NCI-H2107 (cell line): ENCODE measurements at regions not wholly inside any gene's neighbourhood (a gene's known extent, or its start where the extent isn't known, plus 50 kb on each side); places are given as distances from the start of the nearest gene placed in this dataset.
A peak's percentile ranks its signal among the peaks of the same experiment; 100 is the strongest.
"Not testable (repeated sequence)": the region's sequence is repeated elsewhere in the genome, so short reads cannot be mapped to it uniquely, and the experiment has no call there.

Experiments
- DNase-seq: peaks from one replicate; lab custom pipeline; 2025; lab: John Stamatoyannopoulos, UW

DNA sequence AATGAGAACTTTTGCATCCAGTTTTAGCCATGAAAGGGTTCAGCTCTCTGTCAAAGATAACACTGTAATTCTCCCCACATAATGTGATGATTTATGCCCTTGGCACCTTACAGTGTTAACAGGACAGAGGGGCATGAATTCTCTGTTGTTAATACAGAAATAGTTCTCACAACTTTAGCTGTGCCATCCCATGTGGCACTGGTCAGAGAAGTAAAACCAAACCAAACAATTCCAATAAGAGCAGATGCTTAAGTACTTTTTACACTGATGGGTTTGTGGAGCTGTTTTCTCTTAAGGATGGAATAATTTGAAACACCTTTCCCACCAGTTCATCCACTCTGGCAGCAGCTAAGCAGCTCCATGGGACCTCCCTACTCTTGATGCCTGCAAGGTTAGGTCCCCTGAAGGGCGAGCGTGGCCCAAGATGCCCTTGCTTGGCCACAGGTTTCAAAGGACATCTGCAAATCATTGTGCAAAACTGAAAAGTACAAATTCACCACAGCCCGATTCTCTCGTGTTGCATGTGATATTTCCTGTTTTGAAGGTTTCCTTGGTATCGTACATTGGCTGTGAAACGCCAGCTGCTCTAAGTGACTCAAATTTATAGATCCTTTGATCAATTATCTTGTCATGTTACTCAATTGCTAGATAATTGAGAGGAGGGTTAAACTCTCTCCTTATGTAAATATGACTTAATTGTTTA is 82.5 kb upstream of the CREB5 start:
- no peak for DNase-seq

DNA sequence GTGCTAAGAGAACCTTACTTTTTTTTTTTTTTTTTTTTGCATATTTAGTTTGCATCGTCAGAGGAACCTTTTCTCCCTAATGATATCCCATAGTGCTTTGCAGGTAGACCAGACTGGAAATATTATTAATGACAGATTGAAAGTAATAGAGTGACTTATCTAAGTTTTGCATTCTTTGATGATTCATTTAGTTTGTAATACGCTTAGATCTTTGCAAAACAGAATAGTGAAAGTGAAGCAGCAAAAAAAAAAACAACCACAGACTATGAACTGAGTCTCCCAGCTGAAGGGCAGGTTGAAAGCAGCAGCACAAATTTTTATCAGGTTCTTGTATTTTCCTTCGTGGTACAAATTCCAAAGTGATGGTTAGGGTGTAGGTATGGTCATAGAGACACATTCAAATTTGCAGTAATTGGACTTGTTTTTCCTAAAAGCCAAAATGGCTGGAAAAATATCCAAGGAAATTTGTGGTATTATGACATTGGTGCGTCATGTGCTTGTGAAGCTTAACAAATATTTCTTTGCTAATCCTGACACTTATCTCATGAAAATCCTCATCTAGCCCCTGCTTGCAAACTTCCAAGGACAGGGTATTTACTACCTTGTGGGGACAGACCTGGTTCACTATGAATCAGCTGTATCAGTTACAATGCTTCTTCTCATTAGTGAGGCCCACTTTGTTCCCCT is 81.8 kb upstream of the CREB5 start:
- no peak for DNase-seq

DNA sequence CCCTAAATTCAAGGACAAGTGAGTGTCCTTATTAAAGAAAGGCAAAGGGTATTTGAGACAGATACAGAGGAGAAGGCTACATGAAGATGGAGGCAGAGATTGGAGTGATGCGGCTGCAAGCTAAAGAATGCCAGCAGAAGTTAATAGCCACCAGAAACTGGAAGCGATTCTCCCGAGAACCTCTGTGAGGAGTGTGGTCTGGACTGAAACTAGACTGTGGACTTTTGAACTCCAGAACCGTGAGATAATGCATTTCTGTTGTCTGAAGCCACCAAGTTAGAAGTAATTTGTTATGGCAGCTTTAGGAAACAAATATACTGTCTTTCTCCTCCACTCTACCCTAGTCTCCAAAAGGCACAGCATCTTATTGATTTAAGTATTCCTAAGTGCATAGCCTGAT is 80.3 kb upstream of the CREB5 start:
- no peak for DNase-seq

DNA sequence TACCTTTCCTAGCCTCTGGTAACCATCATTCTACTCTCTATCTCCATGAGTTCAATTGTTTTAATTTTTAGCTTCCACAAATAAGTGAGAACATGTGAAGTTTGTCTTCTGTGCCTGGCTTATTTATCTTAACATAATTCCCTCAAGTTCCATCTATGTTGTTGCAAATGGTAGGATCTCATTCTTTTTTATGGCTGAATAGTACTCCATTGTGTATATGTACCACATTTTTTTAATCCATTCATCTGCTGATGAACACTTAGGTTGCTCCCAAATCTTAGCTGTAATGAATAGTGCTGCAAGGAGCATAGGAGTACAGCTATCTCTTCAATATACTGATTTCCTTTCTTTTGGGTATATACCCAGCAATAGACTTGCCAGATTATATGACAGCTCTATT is 78.8 kb upstream of the CREB5 start:
- DNase-seq: not testable (repeated sequence)

DNA sequence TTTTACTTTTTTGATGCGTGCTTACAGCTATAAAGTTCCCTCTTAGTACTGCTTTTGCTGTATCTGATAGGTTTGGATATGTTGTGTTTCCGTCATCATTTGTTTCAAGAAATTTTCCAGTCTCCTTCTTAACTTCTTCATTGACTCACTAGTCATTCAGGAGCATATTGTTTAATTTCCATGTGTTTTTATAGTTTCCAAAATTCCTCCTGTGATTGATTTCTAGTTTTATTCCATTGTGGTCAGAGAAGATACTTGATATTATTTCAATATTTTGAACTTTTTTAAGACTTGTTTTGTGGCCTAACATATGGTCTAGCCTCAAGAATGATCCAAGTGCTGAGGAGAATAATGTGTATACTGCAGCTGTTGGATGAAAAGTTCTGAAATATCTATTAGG is 75.5 kb upstream of the CREB5 start:
- DNase-seq: no peak

DNA sequence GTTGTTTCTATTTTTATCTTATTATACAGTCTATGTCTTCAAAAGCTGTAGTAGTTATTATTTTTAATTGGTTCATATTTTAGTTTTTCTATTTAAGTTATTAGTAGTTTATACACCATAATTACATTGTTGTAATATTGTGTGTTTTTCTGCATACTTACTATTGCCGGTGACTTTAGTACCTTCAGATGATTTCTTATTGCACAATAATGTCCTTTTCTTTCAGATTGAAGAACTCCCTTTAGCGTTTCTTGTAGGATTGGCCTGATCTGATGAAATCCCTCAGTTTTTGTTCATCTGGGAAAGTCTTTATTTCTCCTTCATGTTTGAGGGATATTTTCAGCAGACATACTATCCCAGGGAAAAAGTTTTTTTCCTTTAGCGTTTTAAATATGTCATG is 74.3 kb upstream of the CREB5 start:
- DNase-seq: no peak

DNA sequence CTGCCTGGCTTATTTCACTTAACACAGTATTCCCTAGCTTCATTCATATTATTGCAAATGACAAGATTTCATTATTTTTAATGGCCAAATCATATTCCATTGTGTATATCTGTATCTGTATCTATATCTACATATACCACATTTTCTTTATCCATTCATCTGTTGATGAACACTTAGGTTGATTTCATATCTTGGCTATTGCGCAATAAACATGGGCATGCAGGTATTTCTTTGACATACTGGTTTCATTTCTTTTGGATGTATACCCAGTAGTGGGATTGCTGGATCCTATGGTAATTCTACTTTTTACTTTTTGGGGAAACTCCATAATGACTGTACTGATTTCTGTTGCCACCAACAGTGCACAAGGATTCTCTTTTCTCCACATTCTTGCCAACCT is 68.9 kb upstream of the CREB5 start:
- DNase-seq: no peak

DNA sequence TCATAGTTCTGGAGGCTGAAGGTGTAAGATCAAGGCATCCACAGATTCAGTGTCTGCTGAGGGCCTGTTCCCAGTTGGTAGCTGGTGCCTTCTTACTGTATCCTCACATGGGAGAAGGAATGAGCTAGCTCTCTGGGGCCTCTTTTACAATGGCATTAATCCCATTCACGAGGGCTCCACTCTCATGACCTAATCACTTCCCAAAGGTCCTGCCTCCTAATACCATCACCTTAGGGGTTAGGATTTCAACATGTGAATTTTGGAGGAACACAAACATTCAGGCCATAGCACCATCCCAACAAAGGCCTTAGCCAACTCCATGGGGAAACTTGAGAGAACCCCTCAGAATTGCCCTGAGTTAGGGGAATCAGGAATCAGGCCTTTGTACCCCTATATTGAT is 66.1 kb upstream of the CREB5 start:
- no peak for DNase-seq

DNA sequence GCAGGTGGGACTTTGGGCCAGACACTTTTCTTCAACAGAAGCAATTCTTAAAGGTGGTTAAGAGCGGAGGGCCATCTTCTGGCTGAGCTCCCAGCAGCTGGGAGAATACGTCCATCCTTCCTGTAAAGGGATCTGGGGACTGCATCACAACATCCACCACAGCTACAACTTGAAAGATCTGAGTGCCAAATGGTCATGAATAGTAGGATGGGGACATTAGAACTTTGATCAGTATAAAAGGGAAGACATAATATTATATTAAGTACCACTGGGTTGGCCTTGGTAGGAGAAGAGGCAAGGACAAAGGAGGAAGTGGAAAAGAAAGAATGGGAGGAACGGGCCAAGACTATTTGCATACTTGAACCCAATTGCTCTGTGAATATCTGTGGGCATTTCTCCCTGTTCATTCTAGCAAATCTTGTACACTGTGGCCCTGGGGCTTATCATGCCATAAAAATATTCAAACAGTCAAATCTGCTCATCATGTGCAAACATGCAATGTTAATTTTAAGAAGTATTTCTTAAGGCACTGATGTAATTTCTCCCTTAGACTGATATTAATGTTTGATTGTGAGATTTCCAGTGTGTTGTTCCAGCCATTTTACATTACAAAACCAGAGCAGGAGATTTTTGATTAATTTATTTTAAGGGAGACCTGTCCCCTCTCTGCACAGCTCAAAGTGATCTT is 65.5 kb upstream of the CREB5 start:
- DNase-seq: no peak

DNA sequence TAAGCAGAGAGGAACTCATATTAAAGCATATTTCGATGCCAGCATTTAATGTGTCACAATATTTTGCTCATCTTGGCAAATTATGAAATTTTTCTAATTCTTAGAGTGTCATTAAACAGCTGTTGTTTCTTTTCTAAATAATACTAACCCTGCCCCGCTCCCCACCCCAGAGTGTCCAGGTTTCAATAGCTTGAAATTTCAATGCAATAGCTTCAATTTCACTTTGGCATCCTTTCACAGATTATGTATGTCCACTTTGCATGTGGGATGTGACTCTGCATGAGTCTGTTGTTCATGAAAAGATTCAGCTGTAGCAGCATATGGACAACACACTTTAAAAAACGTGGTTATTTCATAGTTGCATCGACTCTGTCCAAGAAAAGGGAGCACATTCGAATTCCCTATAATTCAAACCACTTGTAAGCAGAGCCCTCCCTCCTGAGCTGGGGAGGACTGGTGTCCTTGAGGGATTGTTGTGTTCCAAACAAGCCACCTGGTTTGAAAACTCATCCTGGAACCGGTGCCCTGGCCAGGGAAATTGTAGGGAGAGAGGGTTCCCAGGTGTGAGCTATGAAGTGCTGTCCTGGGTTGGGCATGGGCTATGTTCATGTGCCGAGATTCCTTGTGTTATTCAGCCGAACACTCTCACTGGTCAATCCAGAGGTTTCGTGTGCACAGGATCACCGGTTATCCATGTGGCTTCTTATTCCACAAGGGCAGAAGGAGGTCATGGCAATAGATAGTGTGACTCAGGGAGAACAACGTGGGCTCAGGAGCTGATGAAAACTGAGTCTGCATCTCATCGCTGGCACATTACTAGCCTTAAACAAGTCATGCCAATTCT is 64.6 kb upstream of the CREB5 start:
- no peak for DNase-seq

DNA sequence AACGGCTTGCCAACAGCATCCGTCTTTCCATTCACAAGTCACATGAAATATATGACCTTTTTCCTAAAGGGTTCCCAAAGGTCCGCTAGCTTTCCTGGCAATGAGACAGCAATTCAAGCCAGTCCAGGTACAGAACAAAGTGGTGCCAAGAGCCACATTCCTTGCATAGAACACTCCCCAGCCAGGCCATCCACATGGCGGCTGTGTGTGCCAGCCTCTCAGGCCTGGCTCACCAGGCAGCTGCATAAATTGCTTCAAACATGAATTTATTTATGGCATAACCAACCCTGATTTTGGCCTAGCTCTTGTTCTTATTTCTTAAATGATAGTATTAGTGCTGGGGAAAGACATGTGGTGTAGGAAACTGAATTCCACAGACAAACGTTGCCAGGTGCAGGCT is 63.7 kb upstream of the CREB5 start:
- no peak for DNase-seq

DNA sequence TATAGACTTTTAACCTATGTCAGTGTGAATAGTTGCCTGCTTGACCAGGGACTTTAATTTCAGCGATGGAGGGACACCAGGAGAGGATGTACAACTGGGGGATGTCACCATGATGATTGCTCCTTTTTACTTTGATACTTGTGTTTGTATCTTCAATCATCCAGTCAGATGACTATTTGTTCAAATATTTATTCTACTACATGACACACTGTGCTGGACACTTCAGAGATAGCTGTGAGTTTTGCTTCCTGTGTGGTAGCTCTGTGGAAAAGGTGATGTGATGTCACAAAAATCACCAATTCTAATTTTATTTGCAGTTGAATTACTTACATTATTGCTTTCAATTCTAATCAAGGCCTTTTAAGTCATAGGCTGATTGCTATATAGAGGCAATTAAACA is 62.7 kb upstream of the CREB5 start:
- DNase-seq: no peak

DNA sequence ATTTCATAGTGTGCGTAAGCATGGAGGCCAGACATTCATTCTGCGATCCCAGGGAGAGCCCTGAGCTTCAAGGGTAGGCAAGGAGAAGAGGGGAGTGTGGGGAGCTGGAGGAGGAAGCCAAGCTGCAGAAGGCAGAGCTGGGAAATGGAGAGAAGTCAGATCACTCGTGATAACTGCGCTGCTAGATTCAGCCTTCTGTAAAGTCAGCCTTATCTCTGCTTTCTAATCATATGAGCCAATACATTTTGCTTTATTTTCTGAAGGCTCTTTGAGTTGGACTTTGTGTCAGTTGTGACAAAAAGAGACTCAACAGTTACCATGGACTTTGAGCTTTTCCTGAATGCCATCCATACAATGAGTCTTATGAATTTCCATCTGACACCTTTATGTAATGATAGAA is 61.7 kb upstream of the CREB5 start:
- DNase-seq: no peak

DNA sequence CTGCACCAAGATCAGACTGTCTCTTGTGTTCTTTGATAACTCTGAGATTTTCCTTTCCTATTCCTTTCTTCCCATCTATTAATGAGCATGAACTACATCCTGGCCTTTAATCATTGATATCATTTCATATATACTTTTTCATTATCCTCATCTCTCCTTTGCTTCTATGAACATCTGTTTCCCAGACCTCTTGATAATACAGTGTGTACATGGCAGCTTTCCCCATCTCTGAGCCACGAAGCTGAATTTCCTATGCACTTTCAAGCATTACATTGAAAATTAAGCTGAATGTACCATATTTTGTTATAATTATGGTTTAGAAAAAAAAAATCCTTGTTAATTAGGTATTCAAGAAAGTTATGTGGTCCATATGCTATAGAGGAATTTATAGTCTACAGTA is 60.9 kb upstream of the CREB5 start:
- DNase-seq: no peak

DNA sequence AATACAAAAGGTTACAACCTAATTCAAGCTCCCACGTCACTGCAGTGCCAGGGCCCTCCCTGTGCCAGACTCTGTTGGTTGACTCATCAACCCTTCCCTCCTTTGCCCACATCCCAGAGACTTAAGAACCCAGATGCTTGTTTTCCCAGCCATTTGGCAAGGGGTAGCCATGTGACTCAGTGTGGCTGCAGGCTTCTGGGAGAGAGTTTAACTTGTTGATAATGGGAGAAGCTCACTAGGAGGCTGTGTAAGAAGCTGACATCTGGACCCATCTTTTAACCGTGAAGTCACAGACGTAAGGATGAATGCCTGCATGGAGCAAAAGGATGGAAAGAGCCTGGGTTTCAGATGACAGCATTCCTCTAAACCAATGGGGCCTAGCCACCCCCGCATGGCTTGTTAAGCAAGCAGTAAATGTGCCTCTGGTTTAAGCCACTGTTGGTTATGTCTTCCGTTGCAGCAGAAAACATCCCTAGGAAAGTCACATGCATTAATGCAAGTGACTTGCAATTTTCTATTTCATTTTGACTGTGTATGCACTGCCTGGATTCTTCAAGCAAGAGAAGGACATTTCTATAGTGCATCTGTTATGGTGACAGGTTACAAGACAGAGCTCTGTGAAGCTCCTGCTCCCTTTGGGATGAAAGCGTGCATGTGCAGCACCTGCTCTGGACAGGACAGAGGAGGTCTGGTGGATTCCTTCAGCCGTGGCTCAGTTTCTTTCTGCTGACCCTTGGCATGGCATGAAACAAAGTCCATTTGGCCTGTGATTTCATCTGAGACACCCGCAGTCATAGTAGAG is 57.5 kb upstream of the CREB5 start:
- DNase-seq: no peak

DNA sequence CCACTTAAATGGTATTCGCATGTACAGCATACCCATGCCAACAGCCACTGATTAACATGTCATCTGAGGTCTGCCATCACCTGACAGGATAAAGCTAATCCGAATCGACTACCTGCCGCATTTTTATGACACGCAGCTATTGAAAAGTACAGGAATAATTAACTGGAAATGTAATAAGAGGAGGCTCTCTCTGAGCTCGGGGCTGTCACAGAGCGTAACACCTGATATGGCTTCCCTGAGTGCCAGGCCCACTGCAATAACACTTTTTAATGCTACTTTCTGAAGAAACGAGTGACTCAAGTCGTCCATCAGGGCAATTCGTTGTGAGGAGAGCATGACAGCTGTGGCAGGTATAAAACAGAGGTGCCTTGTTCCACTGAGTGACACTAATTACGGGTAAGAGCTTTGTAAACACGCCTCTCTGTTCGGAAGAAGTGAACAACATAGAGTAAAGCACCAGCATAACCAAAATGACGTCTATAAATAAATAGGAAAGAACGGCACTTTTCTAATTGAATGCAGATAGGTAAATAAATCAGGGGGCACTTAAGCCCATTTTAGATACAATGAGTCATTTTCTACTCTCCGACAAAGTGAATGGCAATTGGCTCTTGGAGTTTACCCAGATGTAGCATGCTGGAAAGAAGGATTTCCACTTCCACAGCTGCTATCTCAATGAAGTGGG is 56.5 kb upstream of the CREB5 start:
- DNase-seq: peak; percentile 93

DNA sequence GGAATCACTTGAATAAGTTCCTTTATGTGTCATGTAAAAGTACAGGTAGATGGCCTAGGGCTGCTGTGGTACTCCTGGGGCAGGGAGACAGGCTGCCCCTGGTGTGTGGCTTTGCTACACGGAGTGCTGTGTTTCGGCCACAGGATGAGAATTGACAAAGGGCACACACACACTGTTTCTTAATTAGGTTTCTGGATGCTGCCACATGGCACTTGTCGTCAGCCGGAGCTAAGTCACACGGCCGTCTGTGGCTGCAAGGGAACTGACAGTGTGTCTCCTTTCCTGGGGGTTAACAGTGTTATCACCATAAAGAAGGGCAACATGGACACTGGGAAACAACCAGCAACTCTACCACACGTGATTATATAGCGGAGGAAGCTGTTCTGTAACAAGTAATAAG is 55.7 kb upstream of the CREB5 start:
- DNase-seq: peak; percentile 45

DNA sequence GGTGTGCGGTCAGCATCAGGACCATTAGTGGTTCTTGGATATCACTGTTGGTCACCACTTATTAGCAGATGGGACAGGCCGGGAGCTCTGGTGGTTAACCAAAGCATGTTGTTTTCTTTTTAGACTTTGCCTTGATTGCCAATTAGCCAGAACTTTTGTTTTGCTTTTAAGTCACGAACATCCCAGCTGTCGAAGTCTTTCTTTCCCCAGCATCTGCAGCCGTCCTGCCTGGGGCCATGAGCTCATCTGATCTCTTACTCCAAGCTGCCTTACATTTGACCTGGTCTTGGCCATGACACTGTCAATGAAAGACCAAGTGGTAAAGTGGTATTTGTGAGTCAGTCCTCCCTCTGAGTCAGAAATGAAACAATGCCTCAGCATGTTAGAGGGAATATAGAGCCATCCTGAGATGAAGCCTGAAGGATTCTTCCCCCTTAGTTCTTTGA is 53.9 kb upstream of the CREB5 start:
- no peak for DNase-seq

DNA sequence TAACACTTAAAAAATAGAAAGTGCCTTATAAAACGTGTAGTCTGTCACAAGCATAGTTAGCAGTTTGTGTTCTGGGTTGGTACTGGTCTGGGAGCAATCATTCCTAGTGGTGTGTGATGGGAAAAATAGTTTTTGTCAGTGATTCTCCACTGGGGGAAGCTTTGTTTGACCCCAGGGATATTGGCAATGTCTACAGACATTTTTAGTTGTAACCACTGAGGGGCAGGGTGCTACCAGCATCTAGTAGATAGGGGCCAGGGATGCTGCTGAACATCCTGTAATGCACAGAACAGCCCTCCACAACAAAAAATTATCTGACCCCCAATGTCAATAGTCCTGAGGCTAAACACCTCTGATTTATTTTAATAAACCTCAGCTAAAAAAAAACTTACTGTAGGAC is 51.6 kb upstream of the CREB5 start:
- no peak for DNase-seq

DNA sequence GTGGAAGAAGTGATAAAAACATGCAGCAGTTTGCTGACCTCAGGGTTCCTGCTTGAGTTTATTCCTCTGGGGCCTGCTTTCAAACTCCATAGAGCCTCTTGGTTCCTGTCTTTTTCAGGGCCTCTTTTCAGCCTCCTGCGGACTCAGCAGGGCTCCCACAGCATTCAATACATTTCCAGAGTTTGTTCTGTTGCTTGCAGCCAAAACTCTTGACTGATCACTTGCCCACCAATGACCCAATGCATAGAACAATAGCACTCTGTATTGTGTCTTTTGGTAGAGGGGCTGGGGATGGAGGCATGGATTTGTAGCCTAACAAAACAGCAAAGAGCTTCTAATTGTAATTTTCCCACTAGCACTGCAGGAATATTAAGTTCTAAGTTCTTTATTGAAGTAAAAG is 50.8 kb upstream of the CREB5 start:
- no peak for DNase-seq

DNA sequence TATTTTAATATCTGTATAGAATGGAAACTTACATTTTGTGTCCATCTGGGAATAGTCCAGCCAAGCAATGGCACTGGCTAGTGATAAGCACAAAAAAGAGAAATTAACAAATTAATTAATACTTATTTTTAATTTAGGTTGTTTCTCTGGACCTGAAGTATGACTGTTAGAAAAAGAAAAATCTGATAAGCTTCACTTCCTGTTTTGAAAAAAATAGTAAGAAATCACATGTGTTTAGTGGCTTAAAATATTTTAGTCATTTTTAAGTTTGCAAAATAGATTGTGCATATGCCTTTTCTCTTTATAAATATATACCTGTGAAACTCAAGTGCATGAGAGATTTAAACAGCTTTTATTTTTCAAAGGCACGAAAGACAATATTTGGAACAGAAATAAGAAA is 50.1 kb upstream of the CREB5 start:
- no peak for DNase-seq
